Astrocyte (in vitro differentiated cells and primary cell): ENCODE measurements at regions not wholly inside any gene's neighbourhood (a gene's known extent, or its start where the extent isn't known, plus 50 kb on each side); places are given as distances from the start of the nearest gene placed in this dataset.

ENCODE experiments used
- EZH2 ChIP-seq: IDR thresholded peaks from 2 replicates; pipeline ENCODE4 v1.6.1; 2012; ENCODE audit warnings: mild to moderate bottlenecking, low read length, inconsistent platforms; ENCODE audit not compliant: insufficient read depth
- TF ChIP-seq, protein P1 (sequence below): IDR thresholded peaks from 2 replicates; pipeline ENCODE4 v1.5.1; 2011; ENCODE audit warnings: low read depth, mild to moderate bottlenecking, inconsistent platforms, low read length, moderate library complexity; ENCODE audit not compliant: insufficient read depth

DNA sequence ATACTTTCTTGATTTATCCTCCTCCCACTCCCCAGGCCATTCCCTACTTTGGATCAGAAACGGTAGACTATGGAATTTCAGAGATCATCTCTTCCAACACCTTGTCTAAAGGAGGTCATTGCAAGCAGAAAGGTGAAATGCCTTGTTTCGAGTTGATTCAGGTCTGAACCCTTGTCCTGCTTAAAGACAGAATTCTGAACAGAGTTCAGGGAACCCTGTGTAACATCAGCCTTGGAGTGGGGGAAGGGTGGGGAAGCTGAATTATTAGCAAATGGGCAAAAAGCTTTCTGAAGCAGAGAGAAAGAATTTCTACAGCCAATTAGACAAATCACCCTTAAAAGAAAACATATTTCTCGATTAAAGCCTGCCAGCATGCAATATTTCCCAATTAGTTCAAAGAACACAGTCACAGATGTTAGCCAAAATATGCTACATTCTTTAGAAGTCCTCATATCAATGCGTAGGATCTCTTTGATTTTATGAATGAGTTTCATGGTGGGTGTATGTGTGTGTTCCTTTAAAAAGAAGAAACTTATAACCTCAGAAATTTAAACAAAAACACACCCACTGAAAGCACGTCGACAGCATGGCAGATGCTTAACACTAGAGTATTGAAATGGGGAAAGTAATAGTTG lies 353.1 kb downstream of the RND3 start:
- TF ChIP-seq, protein P1, sequence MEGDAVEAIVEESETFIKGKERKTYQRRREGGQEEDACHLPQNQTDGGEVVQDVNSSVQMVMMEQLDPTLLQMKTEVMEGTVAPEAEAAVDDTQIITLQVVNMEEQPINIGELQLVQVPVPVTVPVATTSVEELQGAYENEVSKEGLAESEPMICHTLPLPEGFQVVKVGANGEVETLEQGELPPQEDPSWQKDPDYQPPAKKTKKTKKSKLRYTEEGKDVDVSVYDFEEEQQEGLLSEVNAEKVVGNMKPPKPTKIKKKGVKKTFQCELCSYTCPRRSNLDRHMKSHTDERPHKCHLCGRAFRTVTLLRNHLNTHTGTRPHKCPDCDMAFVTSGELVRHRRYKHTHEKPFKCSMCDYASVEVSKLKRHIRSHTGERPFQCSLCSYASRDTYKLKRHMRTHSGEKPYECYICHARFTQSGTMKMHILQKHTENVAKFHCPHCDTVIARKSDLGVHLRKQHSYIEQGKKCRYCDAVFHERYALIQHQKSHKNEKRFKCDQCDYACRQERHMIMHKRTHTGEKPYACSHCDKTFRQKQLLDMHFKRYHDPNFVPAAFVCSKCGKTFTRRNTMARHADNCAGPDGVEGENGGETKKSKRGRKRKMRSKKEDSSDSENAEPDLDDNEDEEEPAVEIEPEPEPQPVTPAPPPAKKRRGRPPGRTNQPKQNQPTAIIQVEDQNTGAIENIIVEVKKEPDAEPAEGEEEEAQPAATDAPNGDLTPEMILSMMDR = no peak
- no peak for TF ChIP-seq EZH2
